Stimulated activated CD4-positive, alpha-beta T cell treated with anti-CD3 and anti-CD28 coated beads, Interleukin-4, amount 100 ng/mL, for 1 hour (primary cell): ENCODE measurements at regions not wholly inside any gene's neighbourhood (a gene's known extent, or its start where the extent isn't known, plus 50 kb on each side); places are given as distances from the start of the nearest gene placed in this dataset.

ENCODE experiments used
- DNase-seq: peaks from one replicate; pipeline ENCODE4 v3.0.0-alpha.2; 2020

DNA sequence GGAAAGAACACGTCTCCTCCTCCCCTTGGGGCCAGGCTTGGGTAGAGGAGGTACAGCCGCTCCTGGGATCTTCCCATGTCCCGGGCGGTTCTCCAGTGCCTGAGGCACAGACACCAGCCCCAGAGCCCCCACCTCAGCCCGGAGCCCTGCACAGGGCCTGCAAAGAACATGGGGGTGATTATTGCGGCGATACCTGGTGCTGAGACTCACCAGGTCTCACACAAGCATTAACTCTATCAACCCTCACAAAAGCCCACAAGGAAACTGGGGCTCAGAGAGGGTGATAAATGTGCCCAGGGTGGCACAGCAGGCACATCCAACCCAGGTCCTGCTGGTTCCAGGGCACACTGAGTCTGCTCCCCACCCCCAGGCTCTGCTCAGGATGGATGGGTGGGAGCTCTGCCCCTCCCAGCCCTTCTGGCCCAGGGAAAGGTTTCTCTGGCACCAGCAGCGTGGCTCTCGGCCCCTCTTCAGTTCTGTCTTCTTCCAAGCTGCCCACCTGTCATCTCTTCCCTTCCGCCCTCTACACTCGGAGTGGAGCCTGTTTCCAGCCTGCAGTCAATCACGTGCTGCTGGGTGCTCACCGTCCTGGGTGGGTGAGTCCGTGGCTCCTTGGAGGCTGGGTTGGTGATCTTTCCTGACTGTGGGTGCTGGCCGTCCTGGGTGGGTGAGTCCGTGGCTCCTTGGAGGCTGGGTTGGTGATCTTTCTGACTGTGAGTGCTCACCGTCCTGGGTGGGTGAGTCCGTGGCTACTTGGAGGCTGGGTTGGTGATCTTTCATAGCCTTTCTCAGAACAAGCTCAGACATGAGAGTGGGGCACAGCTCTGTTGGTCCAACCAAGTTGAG is 53.6 kb upstream of the AJAP1 start:
- DNase-seq = no peak

- DNase-seq = no peak
Measured at GRCh38 chr1:4601941-4602340, 52.5 kb upstream of the AJAP1 start.

GRCh38 chr1:4602462-4603294 is 51.7 kb upstream of the AJAP1 start:
- DNase-seq = no peak

- no peak for DNase-seq
Measured at GRCh38 chr1:4603295-4604110, 50.9 kb upstream of the AJAP1 start.
